Loucy (cell line): ENCODE measurements at regions not wholly inside any gene's neighbourhood (a gene's known extent, or its start where the extent isn't known, plus 50 kb on each side); places are given as distances from the start of the nearest gene placed in this dataset.

Experiments
- H2AFZ ChIP-seq: fragments of 200-600 bp; sonication (generic); 2 replicates; pipeline ENCODE4 v1.6.0; 2016; ENCODE audit warnings: antibody characterized with exemption, mild to moderate bottlenecking, low read length, moderate library complexity
- H3F3A ChIP-seq: fragments of 200-600 bp; 2 replicates; pipeline ENCODE4 v1.6.0; 2016; ENCODE audit warnings: antibody characterized with exemption, low read depth, mild to moderate bottlenecking
- H3K27me3 ChIP-seq: fragments of 200-600 bp; sonication (generic); 2 replicates; pipeline ENCODE4 v1.6.1; 2014; ENCODE audit warnings: low read length, mild to moderate bottlenecking; ENCODE audit not compliant: insufficient read depth, poor library complexity, severe bottlenecking
- H3K36me3 ChIP-seq: fragments of 200-600 bp; sonication (generic); 2 replicates; pipeline ENCODE4 v1.6.1; 2016; ENCODE audit warnings: low read length; ENCODE audit not compliant: insufficient read depth
- H3K4me1 ChIP-seq: fragments of 200-600 bp; sonication (generic); 2 replicates; pipeline ENCODE4 v1.5.1; 2014; ENCODE audit warnings: low read length, mild to moderate bottlenecking; ENCODE audit not compliant: insufficient read depth, poor library complexity, severe bottlenecking
- H3K4me2 ChIP-seq: fragments of 200-600 bp; sonication (generic); 2 replicates; pipeline ENCODE4 v1.6.0; 2014; ENCODE audit warnings: antibody characterized with exemption, low read length, low read depth, mild to moderate bottlenecking; ENCODE audit not compliant: poor library complexity, severe bottlenecking
- H3K4me3 ChIP-seq: fragments of 200-600 bp; sonication (generic); 2 replicates; pipeline ENCODE4 v1.5.1; 2014; ENCODE audit warnings: low read length, mild to moderate bottlenecking, mixed read lengths; ENCODE audit not compliant: poor library complexity, severe bottlenecking
- H3K79me2 ChIP-seq: fragments of 200-600 bp; sonication (generic); 2 replicates; pipeline ENCODE4 v1.6.1; 2014; ENCODE audit warnings: low read length; ENCODE audit not compliant: insufficient read depth
- H3K9ac ChIP-seq: fragments of 200-600 bp; sonication (generic); 2 replicates; pipeline ENCODE4 v1.6.0; 2014; ENCODE audit warnings: mild to moderate bottlenecking, low read depth, low read length, moderate library complexity; ENCODE audit not compliant: poor library complexity, severe bottlenecking
- H3K9me2 ChIP-seq: fragments of 200-600 bp; sonication (generic); replicated peaks from 2 replicates; pipeline ENCODE4 v1.6.1; 2016; ENCODE audit warnings: low read depth, low read length, mixed read lengths
- H3K9me3 ChIP-seq: fragments of 200-600 bp; sonication (generic); 2 replicates; pipeline ENCODE4 v1.6.1; 2014; ENCODE audit warnings: mild to moderate bottlenecking, antibody characterized with exemption, low read length, low read depth; ENCODE audit not compliant: insufficient read depth
- H4K20me1 ChIP-seq: fragments of 200-600 bp; sonication (generic); 2 replicates; pipeline ENCODE4 v1.6.0; 2014; ENCODE audit warnings: antibody characterized with exemption, low read length, mild to moderate bottlenecking; ENCODE audit not compliant: insufficient read depth, poor library complexity, severe bottlenecking
- CTCF ChIP-seq: fragments of 200-600 bp; sonication (generic); conservative IDR thresholded peaks from 2 replicates; pipeline ENCODE4 v1.5.1; 2014; ENCODE audit warnings: mild to moderate bottlenecking, antibody characterized with exemption, low read length
- EZH2phosphoT487 ChIP-seq: fragments of 200-600 bp; IDR thresholded peaks from 2 replicates; pipeline ENCODE4 v1.6.1; 2018; ENCODE audit warnings: antibody characterized with exemption, mild to moderate bottlenecking, moderate library complexity, borderline replicate concordance

- H3K4me2 ChIP-seq: no peak overlapping the region
- H3K4me1 ChIP-seq: no peaks in the 10 kb centered on the region
- H3K36me3 ChIP-seq: no peaks in the 10 kb centered on the region
- H3F3A ChIP-seq: no peaks in the 10 kb centered on the region
- no peaks in the 10 kb centered on the region for H3K9me3 ChIP-seq
- TF ChIP-seq EZH2phosphoT487 (no peak), CTCF (no peak)
- H3K27me3 ChIP-seq: no peaks in the 10 kb centered on the region
- H3K79me2 ChIP-seq: no peaks in the 10 kb centered on the region
- no peak overlapping the region for H3K4me3 ChIP-seq
- H2AFZ ChIP-seq: no peak overlapping the region
- H3K9ac ChIP-seq: no peak overlapping the region
- no peaks in the 10 kb centered on the region for H3K9me2 ChIP-seq
- H4K20me1 ChIP-seq: no peaks in the 10 kb centered on the region
Measured at GRCh38 chr3:10667269-10667668, 148.8 kb upstream of the SLC6A11 start.

- H3K9me2 ChIP-seq: no peaks in the 10 kb centered on the region
- no peaks in the 10 kb centered on the region for H3K4me1 ChIP-seq
Measured at GRCh38 chr3:10667901-10668476, 148.0 kb upstream of the SLC6A11 start.

GRCh38 chr3:10669490-10670048 is 146.5 kb upstream of the SLC6A11 start:
- H3K9ac ChIP-seq: no peak overlapping the region
- no peak overlapping the region for H3K4me2 ChIP-seq
- no peaks in the 10 kb centered on the region for H3K9me3 ChIP-seq
- no peak overlapping the region for H3K4me3 ChIP-seq
- H3K36me3 ChIP-seq: no peaks in the 10 kb centered on the region
- TF ChIP-seq CTCF: no peak
- no peak for TF ChIP-seq EZH2phosphoT487
- H3K27me3 ChIP-seq: no peaks in the 10 kb centered on the region
- H3F3A ChIP-seq: no peaks in the 10 kb centered on the region
- H3K9me2 ChIP-seq: no peaks in the 10 kb centered on the region
- no peaks in the 10 kb centered on the region for H4K20me1 ChIP-seq
- no peaks in the 10 kb centered on the region for H3K4me1 ChIP-seq
- no peak overlapping the region for H2AFZ ChIP-seq
- no peaks in the 10 kb centered on the region for H3K79me2 ChIP-seq

More at GRCh38 chr3:10667901-10668476, 148.0 kb upstream of the SLC6A11 start:
- Histone ChIP-seq H3F3A (no peaks in the 10 kb centered on the region), H3K27me3 (no peaks in the 10 kb centered on the region), H3K4me2 (no peak overlapping the region), H4K20me1 (no peaks in the 10 kb centered on the region), H3K4me3 (no peak overlapping the region), H3K36me3 (no peaks in the 10 kb centered on the region), H3K9ac (no peak overlapping the region), H2AFZ (no peak overlapping the region), H3K79me2 (no peaks in the 10 kb centered on the region), H3K9me3 (no peaks in the 10 kb centered on the region)
- TF ChIP-seq CTCF (no peak), EZH2phosphoT487 (no peak)
